GM23338 (cell line): ENCODE measurements at regions not wholly inside any gene's neighbourhood (a gene's known extent, or its start where the extent isn't known, plus 50 kb on each side); places are given as distances from the start of the nearest gene placed in this dataset.

Experiments used
- ATAC-seq: fragments of 200-7000 bp; cut with Tn5 transposase; 3 replicates; pipeline ENCODE4 v1.9.1; 2020
- DNase-seq: peaks from one replicate; pipeline ENCODE4 v3.0.0-alpha.2; 2015; ENCODE audit warnings: low spot score
- H2AFZ ChIP-seq: fragments of 200-600 bp; sonication (generic); 2 replicates; pipeline ENCODE4 v1.8.0; 2016; ENCODE audit warnings: antibody characterized with exemption, mild to moderate bottlenecking, moderate library complexity
- H3F3A ChIP-seq: fragments of 200-600 bp; sonication (generic); replicated peaks from 2 replicates; pipeline ENCODE4 v1.8.0; 2017; ENCODE audit warnings: antibody characterized with exemption, mixed run types, low read depth
- H3K27ac ChIP-seq: fragments of 200-600 bp; sonication (generic); 2 replicates; pipeline ENCODE4 v1.6.1; 2016; ENCODE audit warnings: low read depth
- H3K27me3 ChIP-seq: fragments of 200-600 bp; sonication (generic); 2 replicates; pipeline ENCODE4 v1.8.0; 2016; ENCODE audit warnings: mild to moderate bottlenecking, mixed run types, moderate library complexity; ENCODE audit not compliant: insufficient read depth
- H3K36me3 ChIP-seq: fragments of 200-600 bp; sonication (generic); 2 replicates; pipeline ENCODE4 v1.8.0; 2016; ENCODE audit warnings: mild to moderate bottlenecking; ENCODE audit not compliant: insufficient read depth
- H3K4me1 ChIP-seq: fragments of 200-600 bp; sonication (generic); 2 replicates; pipeline ENCODE4 v1.8.0; 2016; ENCODE audit warnings: mild to moderate bottlenecking, moderate library complexity; ENCODE audit not compliant: insufficient read depth
- H3K4me2 ChIP-seq: fragments of 200-600 bp; sonication (generic); 2 replicates; pipeline ENCODE4 v1.7.1; 2017; ENCODE audit warnings: mixed run types
- H3K4me3 ChIP-seq: fragments of 200-600 bp; sonication (generic); 2 replicates; pipeline ENCODE4 v1.6.1; 2016; ENCODE audit warnings: mixed run types
- H3K79me2 ChIP-seq: fragments of 200-600 bp; sonication (generic); replicated peaks from 2 replicates; pipeline ENCODE4 v1.8.0; 2017; ENCODE audit warnings: mild to moderate bottlenecking; ENCODE audit not compliant: insufficient read depth
- H3K9me2 ChIP-seq: fragments of 200-600 bp; sonication (generic); 2 replicates; pipeline ENCODE4 v1.8.0; 2017; ENCODE audit not compliant: insufficient read depth
- H4K20me1 ChIP-seq: fragments of 200-600 bp; sonication (generic); replicated peaks from 2 replicates; pipeline ENCODE4 v1.8.0; 2017; ENCODE audit warnings: mild to moderate bottlenecking; ENCODE audit not compliant: insufficient read depth
- H3K27ac Mint-ChIP-seq: 2 replicates; pipeline ENCODE4 v1.8.0; 2020; ENCODE audit warnings: inconsistent platforms, mild to moderate bottlenecking, moderate library complexity, mixed read lengths
- H3K27me3 Mint-ChIP-seq: 3 replicates; pipeline ENCODE4 v1.8.0; 2022; ENCODE audit warnings: low read depth, mild to moderate bottlenecking, moderate library complexity, mixed read lengths, inconsistent platforms; ENCODE audit not compliant: insufficient read depth, poor library complexity
- H3K36me3 Mint-ChIP-seq: 3 replicates; pipeline ENCODE4 v1.8.0; 2021; ENCODE audit warnings: low read depth, mild to moderate bottlenecking, inconsistent platforms, moderate library complexity, mixed read lengths
- H3K4me1 Mint-ChIP-seq: 3 replicates; pipeline ENCODE4 v1.8.0; 2020; ENCODE audit warnings: mild to moderate bottlenecking, inconsistent platforms, mixed read lengths
- H3K4me3 Mint-ChIP-seq: 3 replicates; pipeline ENCODE4 v1.8.0; 2021; ENCODE audit warnings: moderate library complexity, mild to moderate bottlenecking, inconsistent platforms, mixed read lengths
- H3K9me3 Mint-ChIP-seq: 3 replicates; pipeline ENCODE4 v1.8.0; 2020; ENCODE audit warnings: moderate library complexity, mild to moderate bottlenecking, inconsistent platforms, mixed read lengths
- CREB1 ChIP-seq: fragments of 250-450 bp; sonication (Bioruptor Pico); IDR thresholded peaks from 2 replicates; pipeline ENCODE4 v1.5.0; 2020; ENCODE audit warnings: low read depth, mild to moderate bottlenecking, moderate library complexity
- EZH2 ChIP-seq: fragments of 200-600 bp; sonication (generic); IDR thresholded peaks from one replicate; pipeline ENCODE4 v1.8.0; 2017; ENCODE audit warnings: antibody characterized with exemption, mild to moderate bottlenecking, low read depth; ENCODE audit not compliant: unreplicated experiment
- EZH2phosphoT487 ChIP-seq: fragments of 200-600 bp; sonication (generic); IDR thresholded peaks from one replicate; pipeline ENCODE4 v1.8.1; 2018; ENCODE audit warnings: antibody characterized with exemption; ENCODE audit not compliant: unreplicated experiment
- JUNB ChIP-seq: IDR thresholded peaks from one replicate; pipeline ENCODE4 v1.6.1; 2016; ENCODE audit warnings: antibody characterized with exemption; ENCODE audit not compliant: unreplicated experiment
- NANOG ChIP-seq: IDR thresholded peaks from 2 replicates; pipeline ENCODE4 v1.6.1; 2016; ENCODE audit warnings: antibody characterized with exemption, borderline replicate concordance
- POLR2AphosphoS5 ChIP-seq: IDR thresholded peaks from 2 replicates; pipeline ENCODE4 v1.6.1; 2016; ENCODE audit warnings: antibody characterized with exemption, low read depth
- REST ChIP-seq: IDR thresholded peaks from one replicate; pipeline ENCODE4 v1.6.1; 2018; ENCODE audit warnings: antibody characterized with exemption; ENCODE audit not compliant: unreplicated experiment
- STAT1 ChIP-seq: IDR thresholded peaks from one replicate; pipeline ENCODE4 v1.6.1; 2016; ENCODE audit warnings: antibody characterized with exemption; ENCODE audit not compliant: unreplicated experiment
- ZNF114 ChIP-seq: fragments of 250-450 bp; sonication (Bioruptor Pico); IDR thresholded peaks from 2 replicates; pipeline ENCODE4 v1.5.0; 2020; ENCODE audit warnings: mild to moderate bottlenecking, moderate library complexity
- ZNF331 ChIP-seq: fragments of 250-450 bp; sonication (Bioruptor Pico); IDR thresholded peaks from 2 replicates; pipeline ENCODE4 v1.5.0; 2020; ENCODE audit warnings: low read depth, mild to moderate bottlenecking, moderate library complexity
- ZNF462 ChIP-seq: fragments of 250-450 bp; sonication (Bioruptor Pico); IDR thresholded peaks from 2 replicates; pipeline ENCODE4 v1.5.0; 2020; ENCODE audit warnings: mild to moderate bottlenecking, moderate library complexity
- TF ChIP-seq, protein P1 (sequence below), 2 experiments: fragments of 200-600 bp in 1 of 2; sonication (generic) in 1 of 2; conservative IDR thresholded peaks; 2 replicates each; pipeline versions ENCODE4 v1.5.1 to v1.6.1; 2016 to 2017; ENCODE audit warnings: antibody characterized with exemption in 2 of 2, low read depth in 2 of 2, mild to moderate bottlenecking in 2 of 2, moderate library complexity in 1 of 2
- TF ChIP-seq, protein P2 (sequence below): IDR thresholded peaks from 2 replicates; pipeline ENCODE4 v1.6.1; 2016; ENCODE audit warnings: antibody characterized with exemption

GRCh38 chr7:86958380-86958779, 101.1 kb downstream of the ELAPOR2 start:
- H3K4me1 Mint-ChIP-seq, result peaks cover 14% of the 10 kb centered on the region
- peaks cover 16% of the 10 kb centered on the region for H3K9me3 Mint-ChIP-seq
- no peaks in the 10 kb centered on the region for H3F3A ChIP-seq

More at GRCh38 chr7:86958380-86958779, 101.1 kb downstream of the ELAPOR2 start:
- Mint-ChIP-seq H3K27ac (no peak overlapping the region), H3K4me3 (no peak overlapping the region), H3K27me3 (peaks cover 3% of the 10 kb centered on the region), H3K36me3 (peaks cover 19% of the 10 kb centered on the region; the same call in 2 of the 3 replicates)
- H3K79me2 ChIP-seq, result peaks cover 65% of the 10 kb centered on the region
- ATAC-seq, result no peak
- no peaks in the 10 kb centered on the region for H3K27me3 ChIP-seq
- no peaks in the 10 kb centered on the region for H3K9me2 ChIP-seq
- no peaks in the 10 kb centered on the region; the same call in 1 of the 2 replicates for H4K20me1 ChIP-seq
- DNase-seq, result peak; percentile 51
- no peak overlapping the region for H2AFZ ChIP-seq
- no peak overlapping the region for H3K4me2 ChIP-seq
- H3K36me3 ChIP-seq, result no peaks in the 10 kb centered on the region
- TF ChIP-seq NANOG (no peak), ZNF462 (CRISPR knock-in tag) (no peak), STAT1 (no peak), REST (no peak), EZH2phosphoT487 (no peak), EZH2 (no peak), ZNF331 (CRISPR knock-in tag) (no peak), POLR2AphosphoS5 (no peak), CREB1 (CRISPR knock-in tag) (no peak), JUNB (no peak), ZNF114 (CRISPR knock-in tag) (no peak)
- TF ChIP-seq, protein P1, sequence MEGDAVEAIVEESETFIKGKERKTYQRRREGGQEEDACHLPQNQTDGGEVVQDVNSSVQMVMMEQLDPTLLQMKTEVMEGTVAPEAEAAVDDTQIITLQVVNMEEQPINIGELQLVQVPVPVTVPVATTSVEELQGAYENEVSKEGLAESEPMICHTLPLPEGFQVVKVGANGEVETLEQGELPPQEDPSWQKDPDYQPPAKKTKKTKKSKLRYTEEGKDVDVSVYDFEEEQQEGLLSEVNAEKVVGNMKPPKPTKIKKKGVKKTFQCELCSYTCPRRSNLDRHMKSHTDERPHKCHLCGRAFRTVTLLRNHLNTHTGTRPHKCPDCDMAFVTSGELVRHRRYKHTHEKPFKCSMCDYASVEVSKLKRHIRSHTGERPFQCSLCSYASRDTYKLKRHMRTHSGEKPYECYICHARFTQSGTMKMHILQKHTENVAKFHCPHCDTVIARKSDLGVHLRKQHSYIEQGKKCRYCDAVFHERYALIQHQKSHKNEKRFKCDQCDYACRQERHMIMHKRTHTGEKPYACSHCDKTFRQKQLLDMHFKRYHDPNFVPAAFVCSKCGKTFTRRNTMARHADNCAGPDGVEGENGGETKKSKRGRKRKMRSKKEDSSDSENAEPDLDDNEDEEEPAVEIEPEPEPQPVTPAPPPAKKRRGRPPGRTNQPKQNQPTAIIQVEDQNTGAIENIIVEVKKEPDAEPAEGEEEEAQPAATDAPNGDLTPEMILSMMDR (conservative IDR thresholded peaks at IDR 0.05; ENCODE audit: low read depth in 2 of 2), result no peak
- TF ChIP-seq, protein P2, sequence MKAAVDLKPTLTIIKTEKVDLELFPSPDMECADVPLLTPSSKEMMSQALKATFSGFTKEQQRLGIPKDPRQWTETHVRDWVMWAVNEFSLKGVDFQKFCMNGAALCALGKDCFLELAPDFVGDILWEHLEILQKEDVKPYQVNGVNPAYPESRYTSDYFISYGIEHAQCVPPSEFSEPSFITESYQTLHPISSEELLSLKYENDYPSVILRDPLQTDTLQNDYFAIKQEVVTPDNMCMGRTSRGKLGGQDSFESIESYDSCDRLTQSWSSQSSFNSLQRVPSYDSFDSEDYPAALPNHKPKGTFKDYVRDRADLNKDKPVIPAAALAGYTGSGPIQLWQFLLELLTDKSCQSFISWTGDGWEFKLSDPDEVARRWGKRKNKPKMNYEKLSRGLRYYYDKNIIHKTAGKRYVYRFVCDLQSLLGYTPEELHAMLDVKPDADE, result no peak
- H3K4me1 ChIP-seq, result peaks cover 10% of the 10 kb centered on the region; the same call in 1 of the 2 replicates
- H3K27ac ChIP-seq, result no peak overlapping the region
- H3K4me3 ChIP-seq, result no peak overlapping the region
